CD4-positive, alpha-beta T cell treated with Interleukin-4 for 4 hours (primary cell): ENCODE measurements at regions not wholly inside any gene's neighbourhood (a gene's known extent, or its start where the extent isn't known, plus 50 kb on each side); places are given as distances from the start of the nearest gene placed in this dataset.
"Not testable (repeated sequence)": the region's sequence is repeated elsewhere in the genome, so short reads cannot be mapped to it uniquely, and the experiment has no call there.

ENCODE experiments used
- DNase-seq: peaks from one replicate; pipeline ENCODE4 v3.0.0-alpha.2; 2020

DNA sequence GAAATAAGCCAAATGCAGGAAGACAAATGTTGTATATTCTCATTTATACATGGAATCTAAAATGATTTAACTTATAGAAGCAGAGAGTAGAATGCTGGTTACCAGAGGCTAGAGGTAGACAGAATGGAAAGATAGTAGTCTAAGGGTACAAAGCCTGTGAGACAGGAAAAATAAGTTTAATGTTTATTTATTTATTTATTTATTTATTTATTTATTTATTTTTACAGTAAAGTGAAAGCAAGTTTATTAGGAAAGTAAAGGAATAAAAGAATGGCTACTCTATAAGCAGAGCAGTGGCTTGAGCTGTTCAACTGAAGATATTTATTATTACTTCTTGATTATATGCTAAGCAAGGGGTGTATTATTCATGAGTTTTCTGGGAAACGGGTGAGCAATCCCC lies 203.2 kb downstream of the LAS1L start:
- no peak for DNase-seq

DNA sequence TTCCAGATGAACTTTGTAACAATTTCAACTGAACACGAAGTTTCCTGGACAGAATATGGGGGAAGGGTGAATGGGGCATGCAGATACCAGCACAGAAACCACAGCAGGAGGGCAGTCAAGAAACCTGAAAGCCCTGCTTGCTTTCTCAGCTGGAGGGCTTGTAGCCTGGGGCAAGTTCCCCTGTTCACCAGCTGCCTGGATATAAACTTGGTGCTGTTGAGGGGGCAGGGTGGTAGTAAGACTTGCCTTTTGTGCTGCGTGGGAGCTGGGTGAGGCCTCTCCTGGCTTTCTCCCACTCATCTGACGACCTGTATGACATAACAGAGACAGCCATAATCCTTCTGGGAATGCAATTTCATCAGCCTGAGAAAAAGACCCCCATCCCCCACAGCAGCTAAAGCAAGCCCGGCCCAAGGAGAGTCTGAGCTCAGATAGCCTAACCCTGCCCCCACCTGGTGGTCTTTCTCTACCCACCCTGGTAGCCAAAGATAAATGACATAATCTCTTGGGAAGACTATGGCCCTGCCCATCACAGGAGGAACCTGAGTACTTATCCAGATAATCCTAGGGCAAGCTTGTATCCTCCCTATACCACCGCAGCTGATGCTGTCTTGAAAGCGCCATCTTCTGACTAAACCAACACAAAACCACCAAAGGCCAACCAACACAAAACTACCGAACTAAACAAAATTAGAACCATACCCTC lies 234.3 kb downstream of the LAS1L start:
- no peak for DNase-seq

DNA sequence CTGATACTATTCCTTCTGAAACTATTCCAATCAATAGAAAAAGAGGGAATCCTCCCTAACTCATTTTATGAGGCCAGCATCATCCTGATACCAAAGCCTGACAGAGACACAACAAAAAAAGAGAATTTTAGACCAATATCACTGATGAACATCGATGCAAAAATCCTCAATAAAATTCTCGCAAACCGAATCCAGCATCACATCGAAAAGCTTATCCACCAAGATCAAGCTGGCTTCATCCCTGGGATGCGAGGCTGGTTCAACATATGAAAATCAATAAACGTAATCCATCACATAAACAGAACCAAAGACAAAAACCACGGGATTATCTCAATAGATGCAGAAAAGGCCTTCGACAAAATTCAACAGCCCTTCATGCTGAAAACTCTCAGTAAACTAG lies 251.7 kb downstream of the LAS1L start:
- DNase-seq, result not testable (repeated sequence)

DNA sequence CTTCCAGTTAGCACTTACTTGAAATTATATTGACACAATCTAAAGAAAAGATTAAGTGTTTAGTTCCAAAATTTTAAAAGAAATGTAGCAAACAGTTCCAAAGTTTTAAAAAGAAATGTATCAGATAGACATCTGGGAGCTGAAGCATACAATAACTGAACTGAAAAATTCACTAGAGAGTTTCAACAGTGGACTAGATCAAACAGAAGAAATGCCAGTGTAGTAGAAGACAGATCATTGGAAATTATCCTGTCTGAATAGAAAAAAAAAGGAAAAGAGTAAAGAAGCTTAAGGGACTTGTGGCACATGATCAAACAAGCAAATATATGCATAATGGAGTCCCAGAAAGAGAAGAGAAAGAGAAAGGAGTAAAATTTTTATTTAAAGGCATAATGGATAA lies 261.4 kb downstream of the LAS1L start:
- no peak for DNase-seq

DNA sequence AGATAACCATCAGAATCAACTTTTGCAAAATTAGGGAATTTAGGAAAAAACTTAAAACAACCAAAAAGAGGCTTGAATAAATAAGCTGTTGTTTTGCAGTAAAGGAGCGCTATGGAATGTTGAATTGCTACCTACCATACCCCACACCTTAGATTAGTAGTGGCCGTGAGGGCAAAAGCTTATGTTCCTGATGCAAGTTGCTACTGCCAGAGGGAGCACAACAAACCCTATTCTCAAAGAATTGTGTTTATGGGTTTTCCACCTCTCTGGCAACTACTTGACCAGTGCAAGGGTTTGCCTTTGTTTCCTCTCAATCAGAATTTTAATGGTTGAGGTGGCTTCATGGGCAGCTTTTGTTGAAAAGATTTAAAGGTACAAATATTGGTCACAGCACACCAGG lies 268.1 kb downstream of the LAS1L start:
- DNase-seq, result no peak

DNA sequence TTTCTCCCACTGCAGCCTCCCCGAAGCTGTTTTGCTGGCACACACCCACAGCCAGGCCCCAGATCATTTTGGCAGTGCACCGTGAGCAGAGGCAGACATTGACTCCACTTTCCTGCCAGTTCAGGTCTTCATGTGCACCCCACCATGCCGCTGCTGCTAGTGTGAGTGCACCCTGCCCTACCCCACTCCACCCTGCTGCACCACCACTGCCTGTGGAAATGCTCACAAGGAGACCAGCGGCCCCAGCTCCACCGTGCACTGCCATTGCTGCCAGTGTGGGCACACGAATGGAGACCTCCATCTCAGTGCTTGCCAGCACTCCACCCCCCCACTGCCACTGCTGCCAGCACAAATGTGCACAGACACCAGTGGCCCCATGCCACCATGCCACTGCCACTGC lies 277.6 kb upstream of the ZC4H2 start:
- no peak for DNase-seq

DNA sequence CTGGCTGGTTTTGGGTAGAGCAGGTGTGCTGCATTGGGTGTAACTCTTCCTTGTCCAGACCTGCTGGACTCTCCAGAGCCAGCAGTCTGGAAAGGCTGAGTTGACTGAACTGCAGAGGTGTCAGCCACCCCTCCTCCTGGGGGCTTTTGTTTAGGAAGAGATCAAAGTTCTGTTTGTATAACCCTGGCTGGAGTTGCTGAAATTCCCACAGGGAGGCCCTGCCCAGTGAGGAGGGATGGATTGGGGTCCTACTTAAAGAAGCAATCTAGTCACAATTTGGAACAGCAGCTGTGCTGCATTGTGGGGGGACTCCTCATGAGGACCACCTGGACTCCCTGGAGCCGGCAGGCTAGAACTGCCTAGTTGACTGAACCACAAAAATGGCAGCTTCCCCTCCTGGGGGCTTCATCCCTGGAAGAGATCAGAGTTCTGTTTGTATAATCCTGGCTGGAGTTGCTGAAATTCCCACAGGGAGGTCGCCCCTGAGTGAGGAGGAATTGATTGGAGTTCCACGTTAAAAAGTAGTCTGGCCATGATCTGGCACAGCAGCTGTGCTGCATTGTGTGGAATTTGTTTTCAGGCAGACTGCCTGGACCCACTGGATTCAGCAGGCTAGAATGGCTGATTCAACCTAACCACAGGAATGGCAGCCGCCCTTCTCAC lies 264.9 kb upstream of the ZC4H2 start:
- DNase-seq, result no peak

DNA sequence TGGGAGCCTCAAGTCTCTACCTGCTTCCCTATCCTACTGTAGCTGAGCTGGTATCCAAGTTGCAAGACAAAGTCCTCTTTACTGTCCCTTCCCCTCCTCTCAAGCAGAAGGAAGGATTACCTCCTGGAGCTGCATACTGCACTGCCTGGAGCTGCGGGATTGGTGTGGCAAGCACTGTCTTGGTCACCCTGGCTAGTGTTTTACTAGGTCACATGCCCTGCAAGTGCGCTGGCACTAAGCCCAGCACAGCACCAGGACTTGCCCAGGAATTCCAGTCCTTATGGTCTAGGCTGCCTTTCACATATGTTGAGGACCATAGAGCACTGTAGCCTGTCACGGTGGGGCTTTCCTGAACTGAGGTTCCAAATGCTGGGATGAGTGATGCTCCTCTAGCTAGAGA lies 227.3 kb upstream of the ZC4H2 start:
- no peak for DNase-seq

DNA sequence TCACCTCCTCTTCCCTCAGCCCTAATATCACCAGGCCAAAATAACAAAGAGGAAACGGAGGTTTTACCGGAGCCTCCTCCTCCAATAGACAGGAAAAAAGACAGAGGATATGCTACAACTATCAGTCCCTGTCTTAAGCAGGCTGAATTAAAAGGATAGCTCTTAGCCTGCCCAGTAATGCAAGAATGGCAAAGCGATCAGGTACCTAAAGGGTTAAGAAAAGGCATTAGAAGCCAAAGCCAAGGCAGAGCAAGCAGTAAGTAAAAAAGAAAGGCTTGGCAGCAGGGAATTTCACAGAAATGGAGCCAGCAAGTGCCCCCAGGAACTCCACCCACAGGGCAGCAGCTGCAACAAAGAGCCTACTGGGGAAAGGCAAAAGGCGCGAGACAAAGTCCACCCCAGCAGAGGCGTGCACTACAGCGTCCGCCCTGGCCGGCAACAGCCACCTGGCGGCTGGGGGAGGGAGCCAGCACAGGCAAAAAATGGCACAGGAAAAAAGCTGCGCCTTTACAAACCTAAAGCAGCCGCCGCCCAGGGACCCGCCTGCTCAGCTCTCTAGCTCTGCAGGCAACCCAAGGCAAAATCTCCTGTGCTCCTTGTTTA lies 220.6 kb upstream of the ZC4H2 start:
- no peak for DNase-seq

DNA sequence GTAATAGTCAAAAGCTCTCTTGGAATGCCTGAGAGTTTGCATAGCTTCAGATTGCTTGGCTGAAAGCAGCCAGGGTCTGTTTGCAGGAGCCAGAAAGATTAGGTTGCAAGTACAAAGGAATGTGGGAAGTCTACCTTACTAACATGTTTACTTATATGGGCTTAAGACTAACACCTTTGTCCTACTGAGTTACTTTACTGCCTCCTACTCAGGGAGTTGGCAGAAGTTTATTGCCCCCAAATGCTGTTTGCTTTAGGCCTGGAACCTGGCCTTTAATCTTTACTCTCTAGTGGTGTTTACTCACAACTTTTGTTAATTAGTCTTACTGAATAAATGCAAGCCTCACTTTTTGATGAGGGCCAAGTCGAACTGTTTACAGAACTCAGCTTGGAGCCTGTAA lies 219.4 kb upstream of the ZC4H2 start:
- no peak for DNase-seq

DNA sequence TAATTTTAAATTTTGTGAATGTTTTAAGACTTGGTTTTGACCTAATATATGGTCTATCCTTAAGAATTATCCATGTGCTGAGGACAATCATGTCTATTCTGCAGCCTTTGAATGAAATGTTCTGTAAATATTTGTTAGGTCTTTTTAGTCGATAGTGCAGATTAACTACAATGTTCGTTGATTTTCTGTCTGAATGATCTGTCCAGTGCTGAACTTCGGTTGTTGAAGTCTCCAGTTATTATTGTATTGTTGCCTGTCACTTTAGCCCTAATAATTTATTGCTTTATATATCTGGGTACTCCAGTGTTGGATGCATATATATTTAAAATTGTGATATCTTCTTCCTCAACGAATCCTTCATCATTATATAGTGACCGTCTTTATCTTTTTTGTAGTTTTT lies 218.3 kb upstream of the ZC4H2 start:
- no peak for DNase-seq

DNA sequence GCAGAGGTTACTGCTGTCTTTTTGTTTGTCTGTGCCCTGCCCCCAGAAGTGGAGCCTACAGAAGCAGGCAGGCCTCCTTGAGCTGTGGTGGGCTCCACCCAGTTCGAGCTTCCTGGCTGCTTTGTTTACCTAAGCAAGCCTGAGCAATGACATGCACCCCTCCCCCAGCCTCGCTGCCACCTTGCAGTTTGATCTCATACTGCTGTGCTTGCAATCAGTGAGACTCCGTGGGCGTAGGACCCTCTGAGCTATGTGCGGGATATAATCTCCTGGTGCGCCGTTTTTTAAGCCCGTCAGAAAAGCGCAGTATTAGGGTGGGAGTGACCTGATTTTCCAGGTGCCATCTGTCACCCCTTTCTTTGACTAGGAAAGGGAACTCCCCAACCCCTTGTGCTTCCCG lies 187.1 kb upstream of the ZC4H2 start:
- DNase-seq, result not testable (repeated sequence)

DNA sequence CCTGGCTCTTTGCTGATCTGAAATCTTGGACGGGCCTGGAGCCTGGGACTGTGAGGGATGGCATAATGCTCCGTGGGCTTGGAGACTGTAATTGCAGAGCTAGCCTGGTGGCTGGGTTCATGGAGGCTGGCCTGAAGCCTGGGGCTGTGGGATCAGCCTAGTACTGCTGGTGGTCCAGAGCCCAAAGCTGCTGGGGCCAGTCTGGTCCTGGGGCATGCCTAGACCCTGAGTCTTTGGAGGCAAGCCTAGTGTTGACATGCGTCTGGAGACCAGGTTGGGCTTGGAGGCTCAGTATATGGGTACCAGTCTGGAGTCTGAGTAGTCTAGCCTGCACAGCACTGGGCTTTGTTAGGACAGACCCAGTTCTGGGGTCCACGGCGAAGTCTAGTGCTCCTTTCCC lies 172.0 kb upstream of the ZC4H2 start:
- DNase-seq, result no peak

DNA sequence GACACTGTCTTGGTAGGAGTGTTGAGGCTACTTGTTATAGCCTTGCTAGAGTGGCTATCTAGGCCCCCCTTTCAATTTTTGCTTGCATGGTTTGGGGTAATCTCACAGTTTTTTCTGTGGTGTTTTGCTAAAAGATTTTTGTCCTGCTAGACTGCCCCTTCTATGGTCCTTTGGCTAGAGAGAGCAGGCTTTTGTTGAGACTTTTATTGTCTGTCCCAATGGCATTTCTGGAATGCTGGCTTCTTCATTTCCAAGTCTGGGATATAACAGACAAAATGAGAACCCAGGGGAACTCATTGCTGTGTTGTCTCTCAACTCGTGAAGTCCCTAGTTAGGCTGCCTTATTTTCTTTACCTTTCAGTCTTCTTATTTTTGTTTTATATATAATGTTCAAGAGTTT lies 160.2 kb upstream of the ZC4H2 start:
- no peak for DNase-seq

DNA sequence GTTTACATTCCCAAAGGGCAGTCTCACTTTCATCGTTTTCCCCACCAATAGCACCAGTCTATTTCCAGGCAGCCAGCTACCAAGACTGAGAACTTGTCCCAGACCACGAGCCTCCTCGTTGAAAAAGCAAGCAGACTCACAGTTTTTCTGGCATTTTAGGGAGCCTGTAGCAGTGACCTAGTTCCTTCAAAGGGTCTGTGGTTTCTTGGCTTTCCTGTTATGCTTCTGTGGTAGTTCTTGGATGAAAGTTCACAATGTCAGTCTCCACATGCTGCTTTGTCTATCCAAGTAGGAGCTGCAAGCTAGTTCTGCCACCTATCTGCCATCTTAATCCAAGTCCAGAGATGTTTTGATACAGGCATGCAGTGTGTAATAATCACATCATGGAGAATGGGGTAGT lies 151.6 kb upstream of the ZC4H2 start:
- peak; percentile 1 for DNase-seq

DNA sequence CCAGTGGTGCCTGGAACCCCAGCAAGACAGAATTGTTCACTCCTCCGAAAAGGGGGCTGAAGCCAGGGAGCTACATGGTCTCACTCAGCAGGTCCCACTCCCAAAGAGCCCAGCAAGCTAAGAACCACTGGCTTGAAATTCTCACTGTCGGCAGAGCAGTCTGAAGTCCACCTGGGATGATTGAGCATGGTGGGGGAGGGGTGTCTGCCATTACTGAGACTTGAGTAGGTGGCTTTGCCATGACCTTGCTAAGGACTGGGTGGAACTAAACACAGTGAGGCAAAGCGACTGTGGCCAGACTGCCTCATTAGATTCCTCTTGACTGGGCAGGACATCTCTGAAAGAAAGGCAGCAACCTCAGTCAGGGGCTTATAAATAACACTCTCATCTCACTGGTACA lies 122.6 kb upstream of the ZC4H2 start:
- DNase-seq, result no peak

DNA sequence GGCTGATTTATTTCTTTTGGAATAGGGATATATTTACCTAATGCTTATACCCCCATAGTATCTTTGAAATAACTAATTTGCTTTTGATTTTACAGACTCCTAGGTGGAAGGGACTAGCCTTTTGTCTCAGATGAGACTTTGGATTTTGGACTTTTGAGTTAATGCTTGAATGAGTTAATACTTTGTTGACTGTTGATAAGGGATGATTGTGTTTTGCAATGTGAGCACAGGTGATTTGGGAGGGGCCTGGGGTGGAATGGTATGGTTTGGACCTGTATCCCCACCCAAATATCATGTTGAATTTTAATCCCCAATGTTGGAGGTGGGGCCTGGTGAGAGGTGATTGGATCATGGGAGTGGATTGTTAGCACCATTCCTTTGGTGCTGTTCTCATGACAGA lies 117.4 kb upstream of the ZC4H2 start:
- DNase-seq, result no peak

DNA sequence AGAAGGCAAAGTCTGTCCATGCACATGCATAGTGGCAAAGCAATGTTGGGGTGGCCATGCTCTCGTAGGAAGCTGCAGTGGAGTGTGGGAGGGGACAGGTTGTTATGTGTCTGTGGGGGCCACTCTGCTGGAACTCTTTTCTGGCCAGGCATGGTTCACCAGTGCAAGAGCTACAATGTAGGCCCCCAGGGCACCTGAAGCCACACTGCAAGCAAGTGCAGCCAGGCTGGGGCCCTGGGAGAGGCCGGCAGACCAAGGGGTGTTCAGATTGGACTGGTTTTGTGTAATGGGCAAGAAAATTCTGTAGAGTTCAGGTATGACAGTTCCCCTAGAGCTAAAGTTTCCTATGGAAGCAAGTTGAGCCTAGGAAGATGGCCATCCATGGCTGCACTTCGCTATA lies 97.0 kb upstream of the ZC4H2 start:
- no peak for DNase-seq

DNA sequence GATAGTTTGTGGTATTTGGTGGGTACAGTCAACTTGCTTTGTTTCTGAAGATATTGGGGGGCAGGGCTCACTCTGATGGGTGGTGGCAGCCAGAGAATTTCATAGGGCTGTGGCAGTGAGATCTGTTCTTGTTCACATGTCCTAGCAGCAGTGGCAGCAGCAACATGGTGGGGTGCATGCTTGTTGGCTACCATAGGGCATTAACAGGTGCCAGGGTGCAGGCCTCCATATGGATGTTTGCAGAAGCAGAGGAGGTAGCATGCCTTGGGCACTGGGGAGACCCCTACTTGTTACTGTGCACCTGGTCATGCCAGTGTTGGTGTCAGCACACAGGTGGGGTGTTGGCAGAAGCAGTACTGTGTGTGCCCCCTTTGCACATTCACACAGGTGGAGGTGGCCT lies 96.3 kb upstream of the ZC4H2 start:
- DNase-seq, result no peak

DNA sequence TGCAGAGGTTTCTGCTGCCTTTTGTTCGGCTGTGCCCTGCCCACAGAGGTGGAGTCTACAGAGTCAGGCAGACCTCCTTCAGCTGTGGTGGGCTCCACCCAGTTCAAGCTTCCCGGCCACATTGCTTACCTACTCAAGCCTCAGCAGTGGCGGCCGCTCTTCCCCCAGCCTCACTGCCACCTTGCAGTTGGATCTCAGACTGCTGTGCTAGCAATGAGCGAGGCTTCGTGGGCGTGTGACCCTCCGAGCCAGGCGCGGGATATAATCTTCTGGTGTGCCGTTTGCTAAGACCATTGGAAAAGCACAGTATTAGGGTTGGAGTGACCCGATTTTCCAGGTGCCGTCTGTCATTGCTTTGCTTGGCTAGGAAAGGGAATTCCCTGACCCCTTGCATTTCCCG lies 82.4 kb upstream of the ZC4H2 start:
- DNase-seq, result not testable (repeated sequence)

DNA sequence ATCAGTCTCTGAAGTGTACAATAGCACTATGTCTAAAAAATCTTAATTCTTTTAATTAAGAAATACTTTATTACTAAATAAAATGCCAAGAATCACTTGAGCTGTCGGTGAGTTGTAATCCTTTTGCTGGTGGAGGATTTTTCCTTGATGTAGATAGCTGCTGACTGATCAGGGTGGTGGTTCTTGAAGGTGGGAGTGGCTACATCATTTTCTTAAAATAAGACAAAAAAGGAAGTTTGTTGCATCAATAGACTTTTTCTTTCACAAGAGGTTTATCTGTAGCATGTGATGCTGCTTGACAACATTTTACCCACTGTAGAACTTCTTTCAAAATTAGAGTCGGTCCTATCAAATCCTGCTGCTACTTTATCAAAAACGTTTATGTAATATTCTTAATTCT lies 68.8 kb upstream of the ZC4H2 start:
- DNase-seq, result no peak

DNA sequence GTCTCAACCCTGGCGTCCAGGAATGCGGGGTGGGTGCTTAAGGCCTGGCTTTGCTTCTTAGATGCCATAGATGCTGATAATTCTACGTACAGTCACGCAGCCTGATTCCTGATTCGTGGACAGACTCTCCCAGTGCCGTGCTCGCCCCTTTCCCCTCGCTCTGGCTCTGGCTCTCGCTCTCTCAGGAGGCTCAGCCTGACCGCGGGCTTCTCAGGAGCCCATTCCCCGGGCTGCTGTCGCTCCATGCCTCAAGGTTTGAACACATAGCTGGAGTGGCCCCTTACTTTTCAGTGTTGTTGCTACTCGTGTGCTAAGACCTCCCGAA lies 59.2 kb upstream of the ZC4H2 start:
- DNase-seq, result no peak

DNA sequence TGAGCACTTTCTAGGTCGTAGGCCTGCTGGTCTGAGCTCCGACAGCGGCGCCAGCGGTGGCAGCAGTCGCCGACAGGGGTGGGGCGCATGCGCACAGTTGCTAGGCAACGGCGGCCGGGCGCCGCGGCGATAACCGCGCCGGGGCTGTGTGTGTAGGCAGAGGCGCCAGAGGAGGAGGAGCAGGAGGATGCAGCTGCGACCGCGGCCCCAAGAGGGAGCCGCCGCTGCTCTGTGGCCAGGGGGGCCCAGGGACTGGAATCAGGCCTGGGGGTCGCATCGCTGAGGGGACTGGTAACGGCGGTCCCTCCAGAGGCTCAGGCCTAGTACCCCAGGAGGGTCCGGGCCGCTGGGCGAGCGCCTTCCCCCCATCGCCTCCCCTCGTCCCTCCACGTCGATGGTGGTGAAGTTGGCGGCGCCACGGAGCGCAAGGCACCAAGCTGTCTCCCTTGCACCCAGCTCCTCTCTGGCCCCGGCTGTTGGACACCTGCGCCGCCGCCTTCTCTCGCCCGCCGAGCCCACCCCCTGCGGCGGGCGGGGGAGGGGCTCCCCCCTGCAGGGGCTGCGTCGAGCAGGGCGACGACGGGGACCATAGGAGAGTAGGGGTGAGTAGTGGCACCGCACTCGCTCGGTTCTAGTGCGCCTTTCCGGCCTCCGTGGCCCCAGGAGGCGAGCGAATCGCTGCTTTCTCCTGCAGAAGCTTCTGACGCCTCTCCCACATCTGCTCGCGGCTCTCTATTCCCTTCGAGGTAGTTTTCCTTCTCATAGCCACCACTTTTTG lies 58.6 kb upstream of the ZC4H2 start, which contains the start of gene ZC3H12B:
TSS of gene ZC3H12B (plus strand) at position 159 of the 778 bp plus-strand sequence.
- DNase-seq, result peak; percentile 81

DNA sequence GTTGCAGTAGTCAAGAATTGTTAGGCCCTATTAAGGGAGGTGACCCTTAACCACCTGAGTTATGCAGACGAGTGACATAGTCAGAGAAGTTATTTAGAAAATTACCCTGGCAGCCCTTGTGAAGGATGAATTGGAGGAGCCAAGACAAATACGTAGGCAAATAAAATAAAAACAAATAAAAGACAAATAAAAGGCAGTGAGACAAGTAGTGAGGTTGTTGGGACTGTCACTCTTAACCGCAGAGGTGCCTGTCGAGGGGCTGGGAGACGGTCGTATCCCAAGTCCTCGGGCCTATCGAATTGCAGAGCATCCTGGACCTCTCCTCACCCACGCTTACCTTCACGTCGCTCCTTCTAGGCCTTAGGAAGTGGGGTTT lies 58.0 kb upstream of the ZC4H2 start:
- DNase-seq, result peak; percentile 0
